ENCODE measurements at regions not wholly inside any gene's neighbourhood (a gene's known extent, or its start where the extent isn't known, plus 50 kb on each side); places are given as distances from the start of the nearest gene placed in this dataset.

- no peaks in the 10 kb centered on the region for H3K27me3 ChIP-seq
- H3K9me3 ChIP-seq, result no peaks in the 10 kb centered on the region
- TF ChIP-seq, protein P1, sequence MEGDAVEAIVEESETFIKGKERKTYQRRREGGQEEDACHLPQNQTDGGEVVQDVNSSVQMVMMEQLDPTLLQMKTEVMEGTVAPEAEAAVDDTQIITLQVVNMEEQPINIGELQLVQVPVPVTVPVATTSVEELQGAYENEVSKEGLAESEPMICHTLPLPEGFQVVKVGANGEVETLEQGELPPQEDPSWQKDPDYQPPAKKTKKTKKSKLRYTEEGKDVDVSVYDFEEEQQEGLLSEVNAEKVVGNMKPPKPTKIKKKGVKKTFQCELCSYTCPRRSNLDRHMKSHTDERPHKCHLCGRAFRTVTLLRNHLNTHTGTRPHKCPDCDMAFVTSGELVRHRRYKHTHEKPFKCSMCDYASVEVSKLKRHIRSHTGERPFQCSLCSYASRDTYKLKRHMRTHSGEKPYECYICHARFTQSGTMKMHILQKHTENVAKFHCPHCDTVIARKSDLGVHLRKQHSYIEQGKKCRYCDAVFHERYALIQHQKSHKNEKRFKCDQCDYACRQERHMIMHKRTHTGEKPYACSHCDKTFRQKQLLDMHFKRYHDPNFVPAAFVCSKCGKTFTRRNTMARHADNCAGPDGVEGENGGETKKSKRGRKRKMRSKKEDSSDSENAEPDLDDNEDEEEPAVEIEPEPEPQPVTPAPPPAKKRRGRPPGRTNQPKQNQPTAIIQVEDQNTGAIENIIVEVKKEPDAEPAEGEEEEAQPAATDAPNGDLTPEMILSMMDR (IDR thresholded peaks at IDR 0.05), result no peak
- no peak overlapping the region for H3K4me3 ChIP-seq
- H3K27ac ChIP-seq, result no peak overlapping the region
- no peak overlapping the region for H3K9ac ChIP-seq (ENCODE audit: low read depth in 2 of 2, low read length in 2 of 2)
- no peaks in the 10 kb centered on the region for H3K4me1 ChIP-seq
- no peaks in the 10 kb centered on the region for H3K36me3 ChIP-seq
- no peak for DNase-seq
- intact Hi-C loops (cut with DNase I), result no loop called here
Measured at GRCh38 chr10:108765794-108766193, 1157.5 kb downstream of the XPNPEP1 start.

- Histone ChIP-seq H3K27ac (no peak overlapping the region), H3K9me3 (no peaks in the 10 kb centered on the region), H3K27me3 (no peaks in the 10 kb centered on the region), H3K36me3 (no peaks in the 10 kb centered on the region), H3K4me3 (no peak overlapping the region), H3K9ac (ENCODE audit: low read depth in 2 of 2, low read length in 2 of 2) (no peak overlapping the region), H3K4me1 (no peaks in the 10 kb centered on the region)
- no peak for DNase-seq
- TF ChIP-seq, protein P1 (IDR thresholded peaks at IDR 0.05), result no peak
- intact Hi-C loops (cut with DNase I), result no loop called here
Measured at GRCh38 chr10:108757946-108758345, 1165.4 kb downstream of the XPNPEP1 start.

DNA sequence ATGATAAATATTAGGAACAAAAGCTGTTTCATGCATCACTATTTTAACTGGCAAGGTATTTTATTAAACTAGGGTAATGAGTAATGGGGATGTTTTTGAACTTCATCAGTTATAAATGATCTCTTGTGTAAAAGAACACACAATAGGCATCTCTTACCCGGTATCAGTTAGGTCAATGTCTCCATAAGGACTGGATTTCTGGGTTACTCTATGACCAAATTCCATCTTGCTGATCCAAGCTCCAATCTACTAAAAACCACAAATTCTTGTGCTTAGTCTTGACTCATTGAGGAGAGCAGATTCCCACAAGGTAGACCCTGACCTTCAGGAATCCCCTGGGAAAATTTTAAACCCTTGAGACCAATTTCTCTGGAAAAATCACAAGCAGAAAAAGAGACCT is 1167.7 kb downstream of the XPNPEP1 start:
- no peak overlapping the region for H3K9ac ChIP-seq (ENCODE audit: low read depth in 2 of 2, low read length in 2 of 2)
- no peak for DNase-seq
- H3K27ac ChIP-seq, result no peak overlapping the region
- no peaks in the 10 kb centered on the region for H3K27me3 ChIP-seq
- TF ChIP-seq, protein P1 (IDR thresholded peaks at IDR 0.05), result no peak
- H3K4me1 ChIP-seq, result no peaks in the 10 kb centered on the region
- no peaks in the 10 kb centered on the region for H3K36me3 ChIP-seq
- no peak overlapping the region for H3K4me3 ChIP-seq
- intact Hi-C loops (cut with DNase I), result no loop called here
- H3K9me3 ChIP-seq, result no peaks in the 10 kb centered on the region

- intact Hi-C loops (cut with DNase I), result no loop called here
- Histone ChIP-seq H3K4me1 (no peaks in the 10 kb centered on the region), H3K27ac (no peak overlapping the region), H3K4me3 (no peak overlapping the region), H3K36me3 (no peaks in the 10 kb centered on the region), H3K9me3 (no peaks in the 10 kb centered on the region), H3K27me3 (no peaks in the 10 kb centered on the region), H3K9ac (ENCODE audit: low read depth in 2 of 2, low read length in 2 of 2) (no peak overlapping the region)
- DNase-seq, result no peak
- TF ChIP-seq, protein P1 (IDR thresholded peaks at IDR 0.05), result no peak
Measured at GRCh38 chr10:108753326-108753725, 1170.0 kb downstream of the XPNPEP1 start.

DNA sequence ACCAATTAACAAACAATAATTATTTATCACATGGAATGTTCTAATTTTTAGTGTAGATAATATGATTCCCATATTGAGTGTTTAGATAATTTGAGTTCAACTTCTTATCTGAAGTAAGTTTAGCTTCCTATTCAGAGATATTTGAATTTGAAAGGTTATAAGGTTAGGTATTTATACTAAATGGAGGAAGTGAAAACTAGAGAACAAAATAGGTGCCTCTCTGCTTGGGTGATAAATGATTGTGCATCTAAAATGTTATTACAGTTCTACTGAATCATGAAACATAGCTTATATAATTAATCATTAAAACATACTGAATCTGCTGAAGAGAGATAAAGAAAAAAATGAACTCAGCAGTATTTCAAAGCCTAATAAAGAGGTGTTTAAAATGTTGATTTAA is 1174.3 kb downstream of the XPNPEP1 start:
- Histone ChIP-seq H3K27me3 (no peaks in the 10 kb centered on the region), H3K36me3 (no peaks in the 10 kb centered on the region), H3K4me3 (no peak overlapping the region), H3K27ac (no peak overlapping the region), H3K9ac (ENCODE audit: low read depth in 2 of 2, low read length in 2 of 2) (no peak overlapping the region), H3K9me3 (no peaks in the 10 kb centered on the region), H3K4me1 (no peaks in the 10 kb centered on the region)
- no peak for DNase-seq
- intact Hi-C loops (cut with DNase I), result no loop called here
- TF ChIP-seq, protein P1 (IDR thresholded peaks at IDR 0.05), result no peak

DNA sequence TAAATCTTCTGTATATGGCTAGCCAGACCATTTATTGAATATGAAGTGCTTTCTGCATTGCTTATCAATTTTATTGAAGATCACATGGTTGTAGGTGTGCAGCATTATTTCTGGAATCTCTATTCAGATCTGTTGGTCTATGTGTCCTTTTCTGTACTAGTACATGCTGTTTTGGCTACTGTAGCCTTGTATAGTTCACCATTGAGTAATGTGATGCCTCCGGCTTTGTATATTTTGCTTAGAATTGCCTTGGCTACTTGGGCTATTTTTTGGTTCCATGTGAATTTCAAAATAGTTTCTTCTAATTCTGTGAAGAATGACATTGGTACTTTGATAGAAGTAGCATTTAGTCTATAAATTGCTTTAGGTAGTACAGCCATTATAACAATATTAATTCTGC is 1187.2 kb downstream of the XPNPEP1 start:
- no peak overlapping the region for H3K27ac ChIP-seq
- H3K36me3 ChIP-seq, result no peaks in the 10 kb centered on the region
- no peaks in the 10 kb centered on the region for H3K9me3 ChIP-seq
- no peaks in the 10 kb centered on the region for H3K4me1 ChIP-seq
- H3K27me3 ChIP-seq, result no peaks in the 10 kb centered on the region
- H3K9ac ChIP-seq (ENCODE audit: low read depth in 2 of 2, low read length in 2 of 2), result no peak overlapping the region
- intact Hi-C loops (cut with DNase I), result no loop called here
- no peak overlapping the region for H3K4me3 ChIP-seq
- no peak for DNase-seq
- TF ChIP-seq, protein P1 (IDR thresholded peaks at IDR 0.05), result no peak

All from colonic mucosa (tissue), 4 donors.